Neural cell (in vitro differentiated cells): ENCODE measurements at regions not wholly inside any gene's neighbourhood (a gene's known extent, or its start where the extent isn't known, plus 50 kb on each side); places are given as distances from the start of the nearest gene placed in this dataset.

Experiments used
- H2AFZ ChIP-seq: fragments of 200-600, 300-800 bp; sonication (generic), shearing (Covaris generic); 2 replicates; pipeline ENCODE4 v1.6.0; 2014; ENCODE audit warnings: low read depth, mild to moderate bottlenecking, antibody characterized with exemption, low read length, moderate library complexity
- H3F3A ChIP-seq: fragments of 200-600 bp; shearing (Covaris generic); 2 replicates; pipeline ENCODE4 v1.6.1; 2016; ENCODE audit warnings: mild to moderate bottlenecking, moderate library complexity, mixed read lengths, antibody characterized with exemption, low read length; ENCODE audit not compliant: insufficient read depth, poor library complexity, severe bottlenecking
- H3K27ac ChIP-seq: fragments of 200-600, 300-800 bp; sonication (generic), shearing (Covaris generic); 2 replicates; pipeline ENCODE4 v1.5.1; 2014; ENCODE audit warnings: mild to moderate bottlenecking, low read length, moderate library complexity
- H3K27me3 ChIP-seq: fragments of 300-800, 200-600 bp; sonication (generic), shearing (Covaris generic); 2 replicates; pipeline ENCODE4 v1.6.0; 2014; ENCODE audit warnings: mild to moderate bottlenecking, low read depth, low read length, moderate library complexity; ENCODE audit not compliant: insufficient read depth
- H3K36me3 ChIP-seq: fragments of 300-800, 200-600 bp; sonication (generic), shearing (Covaris generic); 2 replicates; pipeline ENCODE4 v1.5.1; 2014; ENCODE audit warnings: mild to moderate bottlenecking, antibody characterized with exemption, low read length, moderate library complexity; ENCODE audit not compliant: insufficient read depth
- H3K4me2 ChIP-seq: fragments of 300-800, 200-600 bp; sonication (generic), shearing (Covaris generic); 2 replicates; pipeline ENCODE4 v1.6.0; 2014; ENCODE audit warnings: mild to moderate bottlenecking, low read length
- H3K4me3 ChIP-seq: fragments of 300-800, 200-600 bp; sonication (generic), shearing (Covaris generic); 2 replicates; pipeline ENCODE4 v1.5.1; 2014; ENCODE audit warnings: mild to moderate bottlenecking, low read length, moderate library complexity
- H3K79me2 ChIP-seq: fragments of 200-600 bp; shearing (Covaris generic); replicated peaks from 2 replicates; pipeline ENCODE4 v1.6.0; 2014; ENCODE audit warnings: mild to moderate bottlenecking, low read length, moderate library complexity; ENCODE audit not compliant: insufficient read depth
- H3K9ac ChIP-seq: fragments of 300-800, 200-600 bp; sonication (generic), shearing (Covaris generic); 2 replicates; pipeline ENCODE4 v1.6.1; 2016; ENCODE audit warnings: mild to moderate bottlenecking, low read length, mixed read lengths
- H3K9me2 ChIP-seq: fragments of 200-600 bp; shearing (Covaris generic); 2 replicates; pipeline ENCODE4 v1.6.1; 2016; ENCODE audit warnings: mild to moderate bottlenecking, low read length, mixed read lengths; ENCODE audit not compliant: insufficient read depth
- H3K9me3 ChIP-seq: fragments of 200-600, 300-800 bp; sonication (generic), shearing (Covaris generic); 2 replicates; pipeline ENCODE4 v1.6.1; 2016; ENCODE audit warnings: mild to moderate bottlenecking, mixed run types, low read length, moderate library complexity, mixed read lengths
- H4K20me1 ChIP-seq: fragments of 200-600 bp; shearing (Covaris generic); 2 replicates; pipeline ENCODE4 v1.6.1; 2016; ENCODE audit warnings: mild to moderate bottlenecking, mixed run types; ENCODE audit not compliant: insufficient read depth
- CTCF ChIP-seq: fragments of 450-650 bp; IDR thresholded peaks from 2 replicates; pipeline ENCODE4 v1.5.1; 2014; ENCODE audit warnings: antibody characterized with exemption, mild to moderate bottlenecking, moderate library complexity; ENCODE audit not compliant: poor library complexity, severe bottlenecking
- EP300 ChIP-seq: fragments of 450-650 bp; conservative IDR thresholded peaks from 2 replicates; pipeline ENCODE4 v1.6.1; 2014; ENCODE audit warnings: antibody characterized with exemption, mild to moderate bottlenecking, moderate library complexity; ENCODE audit not compliant: poor library complexity, severe bottlenecking
- EZH2 ChIP-seq: fragments of 200-600, 300-800 bp; shearing (Covaris generic), sonication (generic); IDR thresholded peaks from 2 replicates; pipeline ENCODE4 v1.6.1; 2014; ENCODE audit warnings: antibody characterized with exemption, low read length, borderline replicate concordance, mild to moderate bottlenecking; ENCODE audit not compliant: insufficient read depth, poor library complexity, severe bottlenecking
- MXI1 ChIP-seq: fragments of 450-650 bp; conservative IDR thresholded peaks from 2 replicates; pipeline ENCODE4 v1.6.1; 2014; ENCODE audit warnings: antibody characterized with exemption, mild to moderate bottlenecking; ENCODE audit not compliant: poor library complexity, severe bottlenecking
- POLR2AphosphoS5 ChIP-seq: IDR thresholded peaks from 2 replicates; pipeline ENCODE4 v1.6.1; 2012
- RAD21 ChIP-seq: fragments of 450-650 bp; conservative IDR thresholded peaks from 2 replicates; pipeline ENCODE4 v1.6.1; 2014; ENCODE audit warnings: antibody characterized with exemption, mild to moderate bottlenecking, moderate library complexity
- REST ChIP-seq: IDR thresholded peaks from 2 replicates; pipeline ENCODE4 v1.6.1; 2012; ENCODE audit warnings: borderline replicate concordance
- SMC3 ChIP-seq: fragments of 450-650 bp; conservative IDR thresholded peaks from 2 replicates; pipeline ENCODE4 v1.6.1; 2014; ENCODE audit warnings: antibody characterized with exemption, mild to moderate bottlenecking, moderate library complexity; ENCODE audit not compliant: poor library complexity
- TAF1 ChIP-seq: IDR thresholded peaks from 2 replicates; pipeline ENCODE4 v1.6.1; 2012; ENCODE audit warnings: low read depth

- Histone ChIP-seq H3K27ac (no peak overlapping the region), H3K27me3 (no peaks in the 10 kb centered on the region), H2AFZ (no peak overlapping the region), H3K79me2 (no peaks in the 10 kb centered on the region), H3K9ac (no peak overlapping the region), H3K9me3 (no peaks in the 10 kb centered on the region), H3F3A (no peaks in the 10 kb centered on the region), H3K9me2 (no peaks in the 10 kb centered on the region), H4K20me1 (no peaks in the 10 kb centered on the region), H3K4me3 (no peak overlapping the region), H3K36me3 (no peaks in the 10 kb centered on the region), H3K4me2 (no peak overlapping the region)
- no peak for TF ChIP-seq POLR2AphosphoS5
- no peak for TF ChIP-seq RAD21
- no peak for TF ChIP-seq EP300
- no peak for TF ChIP-seq CTCF
- TF ChIP-seq SMC3 = no peak
- no peak for TF ChIP-seq MXI1
- no peak for TF ChIP-seq TAF1
Measured at GRCh38 chr5:135228222-135228621, 170.8 kb downstream of the MACROH2A1 start.

GRCh38 chr5:135227064-135228022, 171.7 kb downstream of the MACROH2A1 start:
- Histone ChIP-seq H3K36me3 (no peaks in the 10 kb centered on the region), H3K4me2 (no peak overlapping the region), H3K27ac (no peak overlapping the region), H3K9me2 (no peaks in the 10 kb centered on the region), H3K4me3 (no peak overlapping the region), H3K27me3 (no peaks in the 10 kb centered on the region), H2AFZ (no peak overlapping the region), H3F3A (no peaks in the 10 kb centered on the region), H3K9me3 (no peaks in the 10 kb centered on the region), H3K9ac (no peak overlapping the region), H3K79me2 (no peaks in the 10 kb centered on the region), H4K20me1 (no peaks in the 10 kb centered on the region)
- TF ChIP-seq RAD21 (no peak), MXI1 (no peak), POLR2AphosphoS5 (no peak), EP300 (no peak), CTCF (no peak), SMC3 (no peak), TAF1 (no peak), EZH2 (no peak), REST (no peak)
